Uterus (tissue), 3 donors: ENCODE measurements at regions not wholly inside any gene's neighbourhood (a gene's known extent, or its start where the extent isn't known, plus 50 kb on each side); places are given as distances from the start of the nearest gene placed in this dataset.

Experiments
- DNase-seq, 2 donors: peaks; one replicate each; pipeline ENCODE4 v3.0.0-alpha.2; 2019 to 2020
- H3K27ac ChIP-seq, 2 donors: fragments of 200-600 bp; sonication (generic); 1 replicate in 1 of 2; 2 replicates in 1 of 2; pipeline ENCODE4 v1.5.1; 2016 to 2018
- H3K27me3 ChIP-seq, 2 donors: fragments of 200-600 bp; sonication (generic); one replicate each; pipeline ENCODE4 v1.5.1; 2018 to 2019; ENCODE audit warnings: control low read depth in 1 of 2
- H3K36me3 ChIP-seq, 2 donors: fragments of 200-600 bp; sonication (generic); one replicate each; pipeline ENCODE4 v1.5.1; 2019; ENCODE audit warnings: control low read depth in 1 of 2
- H3K4me1 ChIP-seq, 2 donors: fragments of 200-600 bp; sonication (generic); one replicate each; pipeline ENCODE4 v1.5.1; 2018 to 2019; ENCODE audit warnings: control low read depth in 1 of 2
- H3K4me3 ChIP-seq, 2 donors: fragments of 200-600 bp; sonication (generic); 1 replicate in 1 of 2; 2 replicates in 1 of 2; pipeline ENCODE4 v1.5.1; 2018 to 2019; ENCODE audit warnings: mild to moderate bottlenecking in 1 of 2
- H3K9me3 ChIP-seq, 2 donors: fragments of 200-600 bp; sonication (generic); one replicate each; pipeline ENCODE4 v1.5.1; 2019; ENCODE audit warnings: control low read depth in 1 of 2
- CTCF ChIP-seq, 4 experiments: fragments of 200-600 bp in 2 of 4; fragments of 450-650 bp in 2 of 4; sonication (generic) in 2 of 4; IDR thresholded peaks; one replicate each; pipeline ENCODE4 v1.5.1; 2016 to 2019; ENCODE audit warnings: antibody characterized with exemption in 4 of 4, mild to moderate bottlenecking in 2 of 4, moderate library complexity in 1 of 4
- POLR2A ChIP-seq, 2 donors: fragments of 450-650 bp; IDR thresholded peaks; one replicate each; pipeline ENCODE4 v1.6.1; 2016; ENCODE audit warnings: antibody characterized with exemption in 2 of 2, mild to moderate bottlenecking in 1 of 2, moderate library complexity in 1 of 2
- intact Hi-C: fragments of 100-400 bp; cut with DNase I; formaldehyde crosslinking; loops from one replicate; pipeline ENCODE4 v1.15.1; 2023; ENCODE audit warnings: low total_unique reads
- donor health status: DM: yes; HTN: yes; CAD: no.

- Histone ChIP-seq H3K27me3 (no peaks in the 10 kb centered on the region), H3K9me3 (no peaks in the 10 kb centered on the region), H3K27ac (no peak overlapping the region), H3K36me3 (no peaks in the 10 kb centered on the region), H3K4me1 (no peaks in the 10 kb centered on the region), H3K4me3 (no peak overlapping the region)
- intact Hi-C loops = no loop called here
- TF ChIP-seq CTCF (IDR thresholded peaks at IDR 0.05) = no peak
- no peak for TF ChIP-seq POLR2A (IDR thresholded peaks at IDR 0.05)
- no peak for DNase-seq
Measured at GRCh38 chr3:35492841-35493240, 146.5 kb upstream of the ARPP21 start.

- TF ChIP-seq POLR2A (IDR thresholded peaks at IDR 0.05) = no peak
- TF ChIP-seq CTCF (IDR thresholded peaks at IDR 0.05) = no peak
- H3K9me3 ChIP-seq = no peaks in the 10 kb centered on the region
- H3K4me1 ChIP-seq = no peaks in the 10 kb centered on the region
- no peak overlapping the region for H3K4me3 ChIP-seq
- no peaks in the 10 kb centered on the region for H3K36me3 ChIP-seq
- intact Hi-C loops = no loop called here
- H3K27me3 ChIP-seq = peaks cover 0 to 4% of the 10 kb centered on the region in 2 donors
- DNase-seq = no peak
- no peak overlapping the region for H3K27ac ChIP-seq
Measured at GRCh38 chr3:35498506-35499210, 140.7 kb upstream of the ARPP21 start.

DNA sequence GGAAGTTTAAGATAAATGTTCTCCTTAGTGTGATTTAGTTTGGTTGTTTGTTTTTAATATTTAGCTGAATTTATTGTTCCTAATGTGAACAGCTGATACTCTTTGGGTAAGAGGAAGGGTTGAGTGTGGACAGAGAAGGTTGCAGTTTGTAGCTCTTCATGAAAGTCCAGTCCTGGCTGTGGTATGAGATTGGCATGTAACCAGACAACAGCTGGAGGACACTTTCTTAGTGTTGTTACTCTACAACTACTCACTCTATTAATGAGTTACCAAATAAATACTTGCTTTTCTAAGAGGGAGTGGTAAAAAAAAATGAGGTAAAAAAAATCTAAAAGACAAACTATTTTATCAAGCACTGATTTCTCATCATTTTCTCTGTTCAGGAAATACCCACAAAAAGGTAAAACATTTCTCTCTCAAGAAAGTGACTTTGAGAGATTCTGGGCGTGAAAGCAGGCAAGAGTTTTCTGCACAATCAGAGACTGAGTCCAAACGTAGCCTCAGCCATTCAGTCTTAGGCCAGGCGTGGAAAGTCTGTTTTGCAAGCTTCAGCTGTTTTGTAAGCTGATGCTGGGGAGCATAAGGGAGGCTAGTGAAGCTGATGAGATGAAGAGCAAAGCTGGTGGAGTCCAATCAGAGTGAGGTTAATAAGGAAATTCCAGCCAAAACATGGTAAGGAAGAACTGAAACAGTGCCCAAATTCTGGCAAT, 138.5 kb upstream of the ARPP21 start:
- Histone ChIP-seq H3K36me3 (no peaks in the 10 kb centered on the region), H3K4me3 (no peak overlapping the region), H3K27ac (no peak overlapping the region), H3K9me3 (no peaks in the 10 kb centered on the region), H3K27me3 (peaks cover 0 to 4% of the 10 kb centered on the region in 2 donors), H3K4me1 (no peaks in the 10 kb centered on the region)
- DNase-seq = no peak
- no peak for TF ChIP-seq CTCF (IDR thresholded peaks at IDR 0.05)
- TF ChIP-seq POLR2A (IDR thresholded peaks at IDR 0.05) = no peak
- intact Hi-C loops = no loop called here

DNA sequence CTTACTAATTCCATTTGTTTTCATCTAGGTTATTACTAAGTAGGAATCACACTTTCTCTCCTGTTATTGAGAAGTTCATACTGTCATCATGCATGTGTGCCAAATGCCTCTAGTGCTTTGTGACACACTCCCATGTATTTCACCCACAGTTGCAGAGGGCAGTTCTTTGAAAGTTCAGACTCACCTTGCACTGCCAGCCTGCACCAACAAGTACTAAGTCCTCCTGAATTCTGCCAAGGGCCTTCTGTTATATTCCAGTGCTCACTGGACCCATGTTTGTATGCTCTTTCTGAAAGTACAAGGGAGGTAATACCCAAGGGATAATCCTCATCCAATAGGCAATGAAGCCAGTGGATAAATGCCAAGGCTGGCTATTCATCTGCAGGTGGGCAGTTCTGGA, 136.6 kb upstream of the ARPP21 start:
- no peaks in the 10 kb centered on the region for H3K9me3 ChIP-seq
- no peak for TF ChIP-seq CTCF (IDR thresholded peaks at IDR 0.05)
- no peak for TF ChIP-seq POLR2A (IDR thresholded peaks at IDR 0.05)
- no peaks in the 10 kb centered on the region for H3K36me3 ChIP-seq
- H3K4me3 ChIP-seq = no peak overlapping the region
- DNase-seq = no peak
- no peak overlapping the region for H3K27ac ChIP-seq
- H3K27me3 ChIP-seq = peaks cover 0 to 4% of the 10 kb centered on the region in 2 donors
- intact Hi-C loops = no loop called here
- H3K4me1 ChIP-seq = no peaks in the 10 kb centered on the region

DNA sequence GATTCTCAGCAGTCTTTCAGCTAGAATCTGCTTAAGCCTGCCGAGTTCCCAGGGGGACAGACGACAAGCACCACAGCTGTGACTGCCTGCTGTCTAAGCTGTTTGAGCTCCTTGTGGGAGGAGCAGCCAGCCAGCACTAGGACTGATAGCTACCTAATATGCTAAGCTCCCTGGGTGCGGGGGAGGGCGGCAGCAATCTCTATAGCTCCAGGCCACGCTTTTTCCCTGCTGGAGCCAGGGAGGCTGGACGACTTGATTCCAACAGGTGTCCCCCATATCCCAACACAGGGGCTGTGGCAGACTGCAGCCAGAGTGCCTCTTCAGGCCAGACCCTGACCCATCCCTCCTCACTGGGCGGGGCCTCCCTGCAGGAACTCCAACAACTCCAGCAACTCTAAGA, 134.1 kb upstream of the ARPP21 start:
- DNase-seq = no peak

More for the DNA sequence above, 134.1 kb upstream of the ARPP21 start:
- intact Hi-C loops = no loop called here
- no peaks in the 10 kb centered on the region for H3K27me3 ChIP-seq
- no peak overlapping the region for H3K27ac ChIP-seq
- no peaks in the 10 kb centered on the region for H3K36me3 ChIP-seq
- no peak overlapping the region for H3K4me3 ChIP-seq
- H3K9me3 ChIP-seq = no peaks in the 10 kb centered on the region
- H3K4me1 ChIP-seq = no peaks in the 10 kb centered on the region
- TF ChIP-seq POLR2A (IDR thresholded peaks at IDR 0.05) = no peak
